ENCODE measurements at regions not wholly inside any gene's neighbourhood (a gene's known extent, or its start where the extent isn't known, plus 50 kb on each side); places are given as distances from the start of the nearest gene placed in this dataset.

GRCh38 chr10:34889004-34889869 lies 74.1 kb upstream of the PARD3 start:
- Histone ChIP-seq H3K4me3 (no peak overlapping the region), H3K4me1 (no peaks in the 10 kb centered on the region), H3K27ac (no peak overlapping the region), H3K27me3 (no peaks in the 10 kb centered on the region), H3K9me3 (no peaks in the 10 kb centered on the region), H3K36me3 (no peaks in the 10 kb centered on the region)
- TF ChIP-seq CTCF (IDR thresholded peaks at IDR 0.05) (no peak), EP300 (IDR thresholded peaks at IDR 0.05) (no peak), POLR2A (IDR thresholded peaks at IDR 0.05) (no peak), POLR2AphosphoS5 (IDR thresholded peaks at IDR 0.05) (no peak)
- ATAC-seq (ENCODE audit: low FRiP score in 2 of 2) (no peak), DNase-seq (no peak)
- 87 to 90% methylated on average over 16 of the region's 16 CpGs for WGBS, 2 donors

DNA sequence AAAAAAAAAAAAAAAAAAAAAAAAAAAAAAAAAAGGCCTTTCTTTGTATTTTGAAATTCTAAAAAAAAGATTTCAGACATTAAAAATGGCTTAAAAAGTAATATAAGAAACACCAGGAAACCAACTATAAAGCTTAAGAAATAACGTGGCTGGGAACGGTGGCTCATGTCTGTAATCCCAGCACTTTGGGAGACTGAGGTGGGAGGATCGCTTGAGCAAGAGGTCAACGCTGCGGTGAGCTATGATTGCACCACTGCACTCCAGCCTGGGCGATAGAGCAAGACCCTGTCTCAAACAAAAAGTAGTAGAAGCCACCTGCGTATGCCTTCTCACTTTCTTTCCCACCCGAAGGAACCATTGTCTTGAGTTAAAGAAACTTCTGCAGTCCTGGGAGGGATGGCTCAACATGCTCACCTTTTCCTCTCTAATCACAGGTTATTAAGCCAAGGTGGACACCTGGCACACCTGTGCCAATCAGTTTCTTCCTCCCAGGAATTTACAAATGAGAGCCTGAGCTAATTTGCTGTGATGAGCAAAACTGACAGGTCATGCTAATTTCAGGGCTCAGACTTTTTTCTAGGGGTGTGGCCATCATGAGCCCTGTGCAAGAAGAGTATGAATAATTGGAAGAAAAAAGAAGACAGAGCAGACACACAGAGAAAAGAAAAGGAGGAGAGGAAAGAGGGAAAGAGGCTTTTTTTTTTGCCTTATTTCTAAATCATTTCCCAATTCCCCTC lies 72.0 kb upstream of the PARD3 start:
- Histone ChIP-seq H3K9me3 (no peaks in the 10 kb centered on the region), H3K27ac (no peak overlapping the region), H3K27me3 (no peaks in the 10 kb centered on the region), H3K4me1 (no peaks in the 10 kb centered on the region), H3K36me3 (no peaks in the 10 kb centered on the region), H3K4me3 (no peak overlapping the region)
- WGBS, 2 donors: 89 to 92% methylated on average over 8 of the region's 8 CpGs
- DNase-seq: no peak
- ATAC-seq (ENCODE audit: low FRiP score in 2 of 2): no peak
- TF ChIP-seq POLR2AphosphoS5 (IDR thresholded peaks at IDR 0.05): no peak
- no peak for TF ChIP-seq POLR2A (IDR thresholded peaks at IDR 0.05)
- TF ChIP-seq CTCF (IDR thresholded peaks at IDR 0.05): no peak
- TF ChIP-seq EP300 (IDR thresholded peaks at IDR 0.05): no peak

GRCh38 chr10:34885898-34886297 lies 70.8 kb upstream of the PARD3 start:
- 92 to 97% methylated on average over 3 of the region's 3 CpGs for WGBS, 2 donors
- Histone ChIP-seq H3K4me3 (no peak overlapping the region), H3K27ac (no peak overlapping the region), H3K9me3 (no peaks in the 10 kb centered on the region), H3K4me1 (no peaks in the 10 kb centered on the region), H3K36me3 (no peaks in the 10 kb centered on the region), H3K27me3 (no peaks in the 10 kb centered on the region)
- TF ChIP-seq EP300 (IDR thresholded peaks at IDR 0.05) (no peak), POLR2AphosphoS5 (IDR thresholded peaks at IDR 0.05) (no peak), POLR2A (IDR thresholded peaks at IDR 0.05) (no peak), CTCF (IDR thresholded peaks at IDR 0.05) (no peak)
- no peak for ATAC-seq (ENCODE audit: low FRiP score in 2 of 2)
- no peak for DNase-seq

DNA sequence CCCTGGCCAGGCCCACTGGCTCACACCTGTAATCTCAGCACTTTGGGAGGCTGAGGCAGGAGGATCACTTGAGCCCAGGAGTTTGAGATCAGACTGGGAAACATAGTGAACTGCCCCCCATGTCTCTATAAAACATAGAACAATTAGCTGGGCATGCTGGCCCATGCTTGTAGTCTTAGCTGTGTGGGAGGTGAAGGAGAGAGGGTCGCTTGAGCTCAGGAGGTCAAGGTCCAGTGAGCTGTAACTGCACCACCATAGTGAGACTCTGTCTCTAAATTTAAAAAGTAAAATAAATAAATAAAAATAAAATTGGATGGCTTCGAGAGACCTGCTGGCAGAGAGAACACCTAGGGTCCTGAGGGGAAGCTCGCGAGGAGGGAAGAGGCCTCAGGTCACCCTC lies 69.9 kb upstream of the PARD3 start:
- Histone ChIP-seq H3K27ac (no peak overlapping the region), H3K27me3 (no peaks in the 10 kb centered on the region), H3K4me1 (no peaks in the 10 kb centered on the region), H3K4me3 (no peak overlapping the region), H3K9me3 (no peaks in the 10 kb centered on the region), H3K36me3 (no peaks in the 10 kb centered on the region)
- no peak for ATAC-seq (ENCODE audit: low FRiP score in 2 of 2)
- WGBS, 2 donors: 80 to 92% methylated on average over 4 of the region's 4 CpGs
- DNase-seq: no peak
- TF ChIP-seq CTCF (IDR thresholded peaks at IDR 0.05): no peak
- TF ChIP-seq POLR2A (IDR thresholded peaks at IDR 0.05): no peak
- no peak for TF ChIP-seq EP300 (IDR thresholded peaks at IDR 0.05)
- TF ChIP-seq POLR2AphosphoS5 (IDR thresholded peaks at IDR 0.05): no peak

Data from upper lobe of left lung (tissue), 6 donors.